ENCODE measurements at regions not wholly inside any gene's neighbourhood (a gene's known extent, or its start where the extent isn't known, plus 50 kb on each side); places are given as distances from the start of the nearest gene placed in this dataset.

DNA sequence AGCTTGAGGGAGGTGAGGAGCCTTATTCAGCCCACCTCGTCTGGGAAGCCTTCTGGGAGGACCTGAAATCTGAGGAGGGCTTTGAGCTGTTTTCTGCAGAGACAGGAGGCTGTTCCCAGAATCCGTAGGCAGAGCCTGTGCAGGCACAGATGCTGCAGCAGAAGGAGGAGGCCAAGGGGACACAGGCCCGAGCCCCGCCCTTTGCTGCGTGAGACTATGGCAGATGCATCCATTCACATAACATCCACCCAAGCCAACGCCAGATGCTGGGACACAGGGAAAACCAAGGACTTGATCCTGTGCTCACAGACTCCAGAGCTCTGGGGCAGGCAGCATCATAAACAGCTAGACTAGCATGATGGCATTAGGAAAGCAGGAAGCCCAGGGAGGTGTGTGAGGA, 98.2 kb downstream of the KCNF1 start:
- in situ Hi-C loops (cut with HindIII; ENCODE audit: low pct_unique_long_range_greater_than_20kb, low sequenced_read_pairs), result no loop called here
- no peak for TF ChIP-seq JUND (IDR thresholded peaks at IDR 0.05; ENCODE audit: low read depth)
- DNase-seq (ENCODE audit: low read depth in 1 of 2, low spot score in 1 of 2), result no peak

- in situ Hi-C loops (cut with HindIII; ENCODE audit: low pct_unique_long_range_greater_than_20kb, low sequenced_read_pairs), result no loop called here
- no peak for DNase-seq (ENCODE audit: low read depth in 1 of 2, low spot score in 1 of 2)
- TF ChIP-seq JUND (IDR thresholded peaks at IDR 0.05; ENCODE audit: low read depth), result no peak
These were observed 99.6 kb downstream of the KCNF1 start for GRCh38 chr2:11011359-11011758.

GRCh38 chr2:11012131-11012693, 100.5 kb downstream of the KCNF1 start:
- no peak for TF ChIP-seq JUND (IDR thresholded peaks at IDR 0.05; ENCODE audit: low read depth)
- no peak for DNase-seq (ENCODE audit: low read depth in 1 of 2, low spot score in 1 of 2)
- in situ Hi-C loops (cut with HindIII; ENCODE audit: low pct_unique_long_range_greater_than_20kb, low sequenced_read_pairs), result no loop called here

DNA sequence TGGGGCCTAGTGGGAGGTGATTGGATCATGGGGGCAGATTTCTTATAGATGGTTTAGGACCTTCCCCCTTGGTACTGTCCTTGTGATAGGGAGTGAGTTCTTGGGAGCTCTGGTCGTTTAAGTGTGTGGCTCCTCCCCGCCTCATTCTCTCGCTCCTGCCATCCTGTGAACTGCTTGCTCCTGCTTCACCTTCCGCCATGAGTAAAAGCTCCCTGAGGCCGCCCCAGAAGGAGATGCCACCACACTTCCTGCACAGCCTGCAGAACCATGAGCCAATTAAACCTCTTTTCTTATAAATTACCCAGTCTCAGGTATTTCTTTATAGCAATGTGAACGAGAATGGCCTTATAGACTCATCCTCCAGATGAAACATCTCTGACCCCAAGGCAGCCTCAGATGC, 101.5 kb downstream of the KCNF1 start:
- DNase-seq (ENCODE audit: low read depth in 1 of 2, low spot score in 1 of 2), result no peak
- in situ Hi-C loops (cut with HindIII; ENCODE audit: low pct_unique_long_range_greater_than_20kb, low sequenced_read_pairs), result no loop called here
- TF ChIP-seq JUND (IDR thresholded peaks at IDR 0.05; ENCODE audit: low read depth), result no peak

- TF ChIP-seq JUND (IDR thresholded peaks at IDR 0.05; ENCODE audit: low read depth), result no peak
- no peak for DNase-seq (ENCODE audit: low read depth in 1 of 2, low spot score in 1 of 2)
- in situ Hi-C loops (cut with HindIII; ENCODE audit: low pct_unique_long_range_greater_than_20kb, low sequenced_read_pairs), result no loop called here
These were observed 102.3 kb downstream of the KCNF1 start for GRCh38 chr2:11014026-11014425.

DNA sequence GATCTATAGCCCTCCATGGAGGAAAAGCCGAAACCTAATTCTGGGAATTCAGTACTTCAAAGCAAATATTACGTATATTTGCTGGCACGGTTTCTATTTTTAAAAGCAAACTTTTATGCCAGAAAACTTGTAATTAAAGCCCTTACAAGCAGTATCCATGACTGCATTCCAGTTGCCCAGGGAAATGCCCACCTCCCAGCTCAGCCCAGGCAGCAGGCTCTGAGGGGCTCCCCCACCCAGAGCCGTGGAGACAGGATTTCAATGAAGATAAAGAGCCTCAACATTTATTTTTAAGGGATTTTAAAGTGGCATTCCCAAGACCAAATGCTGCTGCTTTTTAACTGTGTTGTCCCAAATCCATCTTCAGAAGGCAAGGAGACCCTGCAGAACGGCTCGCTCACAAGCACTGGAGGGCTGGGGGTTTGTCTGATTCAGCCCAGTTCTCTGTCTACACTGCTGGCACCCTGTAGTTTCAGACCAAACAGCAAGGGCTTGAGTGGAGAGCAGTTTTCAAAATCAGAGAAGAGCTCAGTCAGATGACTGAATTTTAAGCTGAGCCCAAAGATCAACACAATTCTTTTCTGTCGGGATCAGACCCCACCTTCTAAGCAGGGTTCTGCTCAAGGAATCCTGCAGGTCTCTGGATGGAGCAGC, 105.1 kb downstream of the KCNF1 start:
- in situ Hi-C loops (cut with HindIII; ENCODE audit: low pct_unique_long_range_greater_than_20kb, low sequenced_read_pairs), result no loop called here
- DNase-seq (ENCODE audit: low read depth in 1 of 2, low spot score in 1 of 2), result no peak
- TF ChIP-seq JUND (IDR thresholded peaks at IDR 0.05; ENCODE audit: low read depth), result no peak

GRCh38 chr2:11017921-11018320, 106.2 kb downstream of the KCNF1 start:
- in situ Hi-C loops (cut with HindIII; ENCODE audit: low pct_unique_long_range_greater_than_20kb, low sequenced_read_pairs), result no loop called here
- no peak for DNase-seq (ENCODE audit: low read depth in 1 of 2, low spot score in 1 of 2)
- TF ChIP-seq JUND (IDR thresholded peaks at IDR 0.05; ENCODE audit: low read depth), result no peak

DNA sequence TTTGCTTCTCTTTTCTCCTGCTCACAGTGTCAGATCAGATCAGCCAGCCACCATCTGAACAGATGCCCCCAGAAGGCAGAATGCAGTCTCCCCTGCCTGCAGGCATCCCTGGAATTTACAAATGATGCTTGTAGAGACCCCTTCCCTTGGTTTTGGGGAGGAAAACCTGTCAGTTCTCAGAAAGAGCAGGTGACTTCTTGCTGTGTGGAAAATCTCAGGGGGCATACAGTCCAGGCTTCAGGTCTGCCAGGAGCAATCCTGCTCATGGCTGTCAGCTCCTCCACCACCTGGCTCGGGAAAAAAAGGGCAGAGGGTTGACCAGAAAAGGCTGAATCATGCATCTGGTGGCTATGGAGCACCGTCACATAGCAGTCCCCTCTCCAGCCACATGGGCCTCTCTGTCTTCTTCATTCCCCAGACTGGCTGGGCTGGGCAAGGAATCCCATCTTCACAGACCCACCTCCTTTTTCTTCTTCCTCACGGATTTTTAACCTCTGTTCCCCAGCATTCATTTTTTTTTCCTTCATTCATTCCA, 107.0 kb downstream of the KCNF1 start:
- no peak for DNase-seq (ENCODE audit: low read depth in 1 of 2, low spot score in 1 of 2)
- in situ Hi-C loops (cut with HindIII; ENCODE audit: low pct_unique_long_range_greater_than_20kb, low sequenced_read_pairs), result no loop called here
- TF ChIP-seq JUND (IDR thresholded peaks at IDR 0.05; ENCODE audit: low read depth), result no peak

- no peak for TF ChIP-seq JUND (IDR thresholded peaks at IDR 0.05; ENCODE audit: low read depth)
- no peak for DNase-seq (ENCODE audit: low read depth in 1 of 2, low spot score in 1 of 2)
- in situ Hi-C loops (cut with HindIII; ENCODE audit: low pct_unique_long_range_greater_than_20kb, low sequenced_read_pairs), result no loop called here
These were observed 107.9 kb downstream of the KCNF1 start for GRCh38 chr2:11019614-11020013.

DNA sequence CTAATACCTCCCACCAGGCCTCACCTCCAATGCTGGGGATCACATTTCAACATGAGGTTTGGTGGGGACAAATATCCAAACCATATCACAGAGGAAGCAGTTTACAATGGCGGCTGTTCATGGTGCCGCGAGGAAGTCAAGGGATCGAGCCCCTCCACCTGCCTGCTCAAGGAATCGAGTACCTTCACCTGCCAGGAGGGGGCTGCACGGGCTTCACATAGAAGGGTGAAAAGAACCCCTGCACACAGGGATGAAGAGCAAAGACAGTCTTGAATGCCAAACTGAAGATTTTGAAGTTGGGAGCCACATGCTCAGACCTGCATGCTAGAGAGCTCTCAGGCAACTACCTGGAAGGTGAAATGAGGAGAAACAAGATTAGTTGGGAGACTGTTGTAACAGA, 110.3 kb downstream of the KCNF1 start:
- DNase-seq (ENCODE audit: low read depth in 1 of 2, low spot score in 1 of 2), result no peak
- in situ Hi-C loops (cut with HindIII; ENCODE audit: low pct_unique_long_range_greater_than_20kb, low sequenced_read_pairs), result no loop called here
- TF ChIP-seq JUND (IDR thresholded peaks at IDR 0.05; ENCODE audit: low read depth), result no peak

DNA sequence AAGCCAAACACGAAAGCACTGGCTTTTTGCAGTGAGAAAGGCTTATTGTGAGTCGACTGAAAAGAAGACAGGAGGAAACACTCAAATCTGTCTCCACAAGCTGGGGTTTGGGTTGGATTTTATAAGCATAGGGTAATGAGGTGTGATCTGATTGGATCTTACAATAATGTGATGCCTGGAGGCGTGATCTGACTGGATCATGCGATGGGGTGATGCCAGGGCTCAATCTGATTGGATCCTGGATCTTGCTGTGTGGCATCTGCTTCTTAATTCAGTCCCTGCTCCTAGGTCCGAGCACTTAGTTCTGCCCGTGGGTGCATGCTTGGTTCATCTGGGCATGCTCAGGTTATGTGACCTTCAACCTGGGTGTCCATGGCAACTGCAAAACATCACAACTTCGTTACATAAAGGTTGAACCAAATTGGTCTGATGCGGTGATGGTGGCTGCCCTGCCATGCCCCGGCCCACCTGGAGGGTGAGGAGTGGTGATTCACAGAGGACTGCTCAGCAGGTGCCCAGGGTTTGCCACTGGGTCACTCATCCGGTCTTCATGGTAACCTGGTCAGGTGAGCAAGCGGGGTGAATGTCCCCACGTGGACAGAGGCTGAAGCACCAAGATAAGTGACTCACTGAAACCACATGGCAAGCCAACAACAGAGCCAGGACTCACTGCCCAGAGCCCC, 111.0 kb downstream of the KCNF1 start:
- no peak for TF ChIP-seq JUND (IDR thresholded peaks at IDR 0.05; ENCODE audit: low read depth)
- peak in 1 of 2 experiments; percentile 15 for DNase-seq (ENCODE audit: low read depth in 1 of 2, low spot score in 1 of 2)
- in situ Hi-C loops (cut with HindIII; ENCODE audit: low pct_unique_long_range_greater_than_20kb, low sequenced_read_pairs), result no loop called here

GRCh38 chr2:11023326-11024258, 111.9 kb downstream of the KCNF1 start:
- no peak for DNase-seq (ENCODE audit: low read depth in 1 of 2, low spot score in 1 of 2)
- TF ChIP-seq JUND (IDR thresholded peaks at IDR 0.05; ENCODE audit: low read depth), result no peak
- in situ Hi-C loops (cut with HindIII; ENCODE audit: low pct_unique_long_range_greater_than_20kb, low sequenced_read_pairs), result no loop called here
